ENCODE measurements at regions not wholly inside any gene's neighbourhood (a gene's known extent, or its start where the extent isn't known, plus 50 kb on each side); places are given as distances from the start of the nearest gene placed in this dataset.

DNA sequence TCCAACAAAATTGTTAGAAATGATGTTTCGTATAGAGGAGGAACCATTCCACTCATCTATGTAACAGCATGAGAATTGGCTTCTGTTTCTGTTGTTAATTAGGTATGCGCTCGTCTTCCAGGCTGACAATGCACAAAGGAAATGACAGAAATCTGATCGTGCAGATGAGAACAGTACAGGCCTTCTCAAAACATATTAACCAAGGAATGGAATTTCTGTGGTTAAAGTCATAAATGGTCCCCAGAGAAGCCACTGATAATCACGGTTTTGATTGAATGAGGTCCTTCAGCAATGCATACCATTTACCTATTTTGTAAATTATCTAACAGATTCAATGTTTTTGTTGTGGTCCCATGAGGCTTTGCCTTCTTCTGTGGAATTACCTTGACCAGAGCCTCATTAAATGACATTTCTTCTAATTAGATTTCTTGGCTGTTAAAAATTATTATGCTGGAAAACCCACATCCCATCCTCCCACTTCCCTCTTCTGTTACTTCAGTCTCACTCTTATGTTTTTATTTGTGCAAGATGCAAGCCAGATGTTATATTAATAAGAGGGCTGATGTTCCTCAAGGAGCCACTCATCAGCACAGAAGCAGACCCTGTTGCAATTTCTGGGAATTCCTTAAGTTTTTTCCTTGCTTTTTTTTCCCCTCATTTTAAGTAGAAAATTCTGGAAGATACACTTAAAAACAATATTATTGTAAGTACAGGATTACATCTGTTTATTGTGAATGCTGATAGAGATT is 395.8 kb downstream of the PID1 start:
- Histone ChIP-seq H3K4me1 (ENCODE audit: insufficient read depth, low read length) (no peaks in the 10 kb centered on the region), H3K4me3 (ENCODE audit: low read length in 2 of 2) (no peak overlapping the region), H3K36me3 (ENCODE audit: insufficient read depth, low read length) (no peaks in the 10 kb centered on the region), H3K27me3 (ENCODE audit: insufficient read depth, low read length) (no peaks in the 10 kb centered on the region), H3K27ac (ENCODE audit: low read depth, low read length) (no peak overlapping the region), H3K9me3 (ENCODE audit: control insufficient read depth in 1 of 2, low read length in 2 of 2) (no peaks in the 10 kb centered on the region)
- Mint-ChIP-seq H3K4me1 (no peaks in the 10 kb centered on the region), H3K9me3 (peaks cover 0 to 9% (median 4%) of the 10 kb centered on the region in 8 donors), H3K27ac (no peak overlapping the region), H3K27me3 (no peaks in the 10 kb centered on the region), H3K36me3 (no peaks in the 10 kb centered on the region), H3K4me3 (no peak overlapping the region)
- no peak for DNase-seq
- POLR2A ChIA-PET (ENCODE audit: partially characterized antibody), result no interaction called here
- intact Hi-C loops (cut with micrococcal nuclease), result no loop called here
- CTCF ChIA-PET (ENCODE audit: partially characterized antibody), result no interaction called here

- Mint-ChIP-seq H3K9me3 (peaks cover 2 to 10% (median 6%) of the 10 kb centered on the region in 8 donors), H3K27me3 (no peaks in the 10 kb centered on the region), H3K36me3 (no peaks in the 10 kb centered on the region), H3K27ac (no peak overlapping the region), H3K4me1 (no peaks in the 10 kb centered on the region), H3K4me3 (no peak overlapping the region)
- Histone ChIP-seq H3K9me3 (ENCODE audit: control insufficient read depth in 1 of 2, low read length in 2 of 2) (no peaks in the 10 kb centered on the region), H3K27ac (ENCODE audit: low read depth, low read length) (no peak overlapping the region), H3K27me3 (ENCODE audit: insufficient read depth, low read length) (no peaks in the 10 kb centered on the region), H3K36me3 (ENCODE audit: insufficient read depth, low read length) (no peaks in the 10 kb centered on the region), H3K4me3 (ENCODE audit: low read length in 2 of 2) (no peak overlapping the region), H3K4me1 (ENCODE audit: insufficient read depth, low read length) (no peaks in the 10 kb centered on the region)
- no peak for DNase-seq
- intact Hi-C loops (cut with micrococcal nuclease), result no loop called here
- ChIA-PET POLR2A (ENCODE audit: partially characterized antibody) (no interaction called here), CTCF (ENCODE audit: partially characterized antibody) (no interaction called here)
Observed at GRCh38 chr2:228871012-228871411, 400.1 kb downstream of the PID1 start.

DNA sequence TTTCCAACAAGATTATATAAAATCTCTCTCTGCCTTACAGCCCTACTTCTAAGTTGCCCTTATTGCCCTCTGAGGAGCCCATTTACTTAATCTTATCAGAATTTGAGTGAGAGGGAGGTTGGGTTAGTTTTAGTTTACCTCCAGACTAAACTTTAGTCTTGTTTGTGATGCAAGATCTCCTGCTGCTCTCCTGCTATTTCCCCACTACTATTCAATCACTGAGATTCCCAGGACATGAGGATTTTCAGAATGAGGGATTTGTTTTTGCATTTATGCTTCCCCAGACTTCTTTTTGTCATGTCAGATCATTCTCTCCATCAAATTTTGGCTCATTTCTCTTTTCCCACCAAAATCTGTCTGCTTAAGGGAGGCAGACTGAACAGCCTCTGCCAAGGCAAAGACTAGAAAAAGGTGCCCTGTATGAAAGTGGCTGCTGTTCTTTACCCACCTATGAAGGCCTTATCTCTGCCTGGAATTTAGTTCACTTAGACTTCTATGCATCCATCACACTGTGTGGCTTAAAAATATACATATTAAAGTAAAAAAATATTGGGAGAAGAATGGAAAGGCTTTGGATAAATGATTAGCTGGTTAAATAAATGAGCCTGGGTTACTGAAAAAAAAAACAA is 401.3 kb downstream of the PID1 start:
- no peaks in the 10 kb centered on the region for H3K4me1 Mint-ChIP-seq
- CTCF ChIA-PET (ENCODE audit: partially characterized antibody), result no interaction called here
- peaks cover 2 to 14% (median 7%) of the 10 kb centered on the region in 8 donors for H3K9me3 Mint-ChIP-seq
- no peaks in the 10 kb centered on the region for H3K36me3 Mint-ChIP-seq
- intact Hi-C loops (cut with micrococcal nuclease), result no loop called here
- H3K9me3 ChIP-seq (ENCODE audit: control insufficient read depth in 1 of 2, low read length in 2 of 2), result no peaks in the 10 kb centered on the region
- POLR2A ChIA-PET (ENCODE audit: partially characterized antibody), result no interaction called here
- DNase-seq, result no peak
- no peaks in the 10 kb centered on the region for H3K36me3 ChIP-seq (ENCODE audit: insufficient read depth, low read length)
- no peaks in the 10 kb centered on the region for H3K27me3 Mint-ChIP-seq
- H3K4me1 ChIP-seq (ENCODE audit: insufficient read depth, low read length), result no peaks in the 10 kb centered on the region
- H3K4me3 Mint-ChIP-seq, result no peak overlapping the region
- no peaks in the 10 kb centered on the region for H3K27me3 ChIP-seq (ENCODE audit: insufficient read depth, low read length)
- no peak overlapping the region for H3K27ac Mint-ChIP-seq
- no peak overlapping the region for H3K27ac ChIP-seq (ENCODE audit: low read depth, low read length)
- no peak overlapping the region for H3K4me3 ChIP-seq (ENCODE audit: low read length in 2 of 2)

DNA sequence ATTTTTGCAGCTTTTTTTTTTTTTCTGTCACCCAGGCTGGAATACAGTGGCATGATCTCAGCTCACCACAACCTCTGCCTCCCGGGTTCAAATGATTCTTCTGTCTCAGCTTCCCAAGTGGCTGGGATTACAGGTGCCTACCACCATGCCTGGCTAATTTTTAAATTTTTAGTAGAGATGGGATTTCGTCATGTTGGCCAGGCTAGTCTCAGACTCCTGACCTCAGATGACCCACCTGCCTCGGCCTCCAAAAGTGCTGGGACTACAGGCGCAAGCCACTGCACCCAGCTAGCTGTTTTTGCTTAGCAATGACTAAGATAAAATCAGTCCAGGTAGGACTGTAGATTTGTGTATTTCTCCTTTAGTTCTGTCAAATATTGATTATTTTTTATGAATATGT is 403.7 kb downstream of the PID1 start:
- Mint-ChIP-seq H3K27ac (no peak overlapping the region), H3K4me3 (no peak overlapping the region), H3K4me1 (no peaks in the 10 kb centered on the region), H3K27me3 (no peaks in the 10 kb centered on the region), H3K36me3 (no peaks in the 10 kb centered on the region), H3K9me3 (peaks cover 0 to 19% (median 4%) of the 10 kb centered on the region in 8 donors)
- no peaks in the 10 kb centered on the region for H3K27me3 ChIP-seq (ENCODE audit: insufficient read depth, low read length)
- no peak overlapping the region for H3K4me3 ChIP-seq (ENCODE audit: low read length in 2 of 2)
- H3K27ac ChIP-seq (ENCODE audit: low read depth, low read length), result no peak overlapping the region
- CTCF ChIA-PET (ENCODE audit: partially characterized antibody), result interaction anchor here (1.7 kb wide), 1 partner anchor 16 kb away, joined by 3 read pairs; no protein-coding TSS in a partner anchor
- H3K4me1 ChIP-seq (ENCODE audit: insufficient read depth, low read length), result no peaks in the 10 kb centered on the region
- POLR2A ChIA-PET (ENCODE audit: partially characterized antibody), result no interaction called here
- intact Hi-C loops (cut with micrococcal nuclease), result no loop called here
- no peak for DNase-seq
- no peaks in the 10 kb centered on the region for H3K36me3 ChIP-seq (ENCODE audit: insufficient read depth, low read length)
- no peaks in the 10 kb centered on the region for H3K9me3 ChIP-seq (ENCODE audit: control insufficient read depth in 1 of 2, low read length in 2 of 2)

GRCh38 chr2:228866781-228867180 is 404.3 kb downstream of the PID1 start:
- Mint-ChIP-seq H3K9me3 (peaks cover 0 to 19% (median 4%) of the 10 kb centered on the region in 8 donors), H3K27ac (no peak overlapping the region), H3K27me3 (no peaks in the 10 kb centered on the region), H3K4me3 (no peak overlapping the region), H3K4me1 (no peaks in the 10 kb centered on the region), H3K36me3 (no peaks in the 10 kb centered on the region)
- POLR2A ChIA-PET (ENCODE audit: partially characterized antibody), result no interaction called here
- Histone ChIP-seq H3K4me3 (ENCODE audit: low read length in 2 of 2) (no peak overlapping the region), H3K9me3 (ENCODE audit: control insufficient read depth in 1 of 2, low read length in 2 of 2) (no peaks in the 10 kb centered on the region), H3K27me3 (ENCODE audit: insufficient read depth, low read length) (no peaks in the 10 kb centered on the region), H3K36me3 (ENCODE audit: insufficient read depth, low read length) (no peaks in the 10 kb centered on the region), H3K27ac (ENCODE audit: low read depth, low read length) (no peak overlapping the region), H3K4me1 (ENCODE audit: insufficient read depth, low read length) (no peaks in the 10 kb centered on the region)
- CTCF ChIA-PET (ENCODE audit: partially characterized antibody), result interaction anchor here (1.7 kb wide), 1 partner anchor 16 kb away, joined by 3 read pairs; no protein-coding TSS in a partner anchor
- DNase-seq, result no peak
- intact Hi-C loops (cut with micrococcal nuclease), result no loop called here

GRCh38 chr2:228866044-228866443 is 405.0 kb downstream of the PID1 start:
- CTCF ChIA-PET (ENCODE audit: partially characterized antibody), result interaction anchor here (1.7 kb wide), 1 partner anchor 17 kb away, joined by 3 read pairs; no protein-coding TSS in a partner anchor
- intact Hi-C loops (cut with micrococcal nuclease), result no loop called here
- Histone ChIP-seq H3K27me3 (ENCODE audit: insufficient read depth, low read length) (no peaks in the 10 kb centered on the region), H3K4me1 (ENCODE audit: insufficient read depth, low read length) (no peaks in the 10 kb centered on the region), H3K4me3 (ENCODE audit: low read length in 2 of 2) (no peak overlapping the region), H3K9me3 (ENCODE audit: control insufficient read depth in 1 of 2, low read length in 2 of 2) (no peaks in the 10 kb centered on the region), H3K27ac (ENCODE audit: low read depth, low read length) (no peak overlapping the region), H3K36me3 (ENCODE audit: insufficient read depth, low read length) (no peaks in the 10 kb centered on the region)
- no peak for DNase-seq
- POLR2A ChIA-PET (ENCODE audit: partially characterized antibody), result no interaction called here
- Mint-ChIP-seq H3K4me3 (no peak overlapping the region), H3K36me3 (no peaks in the 10 kb centered on the region), H3K27me3 (no peaks in the 10 kb centered on the region), H3K27ac (no peak overlapping the region), H3K4me1 (no peaks in the 10 kb centered on the region), H3K9me3 (peaks cover 0 to 19% (median 4%) of the 10 kb centered on the region in 8 donors)

GRCh38 chr2:228864131-228864530 is 407.0 kb downstream of the PID1 start:
- no peak overlapping the region for H3K4me3 ChIP-seq (ENCODE audit: low read length in 2 of 2)
- no peak for DNase-seq
- H3K27ac Mint-ChIP-seq, result no peak overlapping the region
- H3K36me3 Mint-ChIP-seq, result no peaks in the 10 kb centered on the region
- H3K27ac ChIP-seq (ENCODE audit: low read depth, low read length), result no peak overlapping the region
- ChIA-PET CTCF (ENCODE audit: partially characterized antibody) (no interaction called here), POLR2A (ENCODE audit: partially characterized antibody) (no interaction called here)
- H3K4me1 Mint-ChIP-seq, result no peaks in the 10 kb centered on the region
- H3K4me3 Mint-ChIP-seq, result no peak overlapping the region
- H3K9me3 Mint-ChIP-seq, result peaks cover 0 to 23% (median 3%) of the 10 kb centered on the region in 8 donors
- H3K27me3 ChIP-seq (ENCODE audit: insufficient read depth, low read length), result no peaks in the 10 kb centered on the region
- intact Hi-C loops (cut with micrococcal nuclease), result no loop called here
- no peaks in the 10 kb centered on the region for H3K27me3 Mint-ChIP-seq
- no peaks in the 10 kb centered on the region for H3K4me1 ChIP-seq (ENCODE audit: insufficient read depth, low read length)
- no peaks in the 10 kb centered on the region for H3K9me3 ChIP-seq (ENCODE audit: control insufficient read depth in 1 of 2, low read length in 2 of 2)
- no peaks in the 10 kb centered on the region for H3K36me3 ChIP-seq (ENCODE audit: insufficient read depth, low read length)
